Breast epithelium (tissue), 4 donors: ENCODE measurements at regions not wholly inside any gene's neighbourhood (a gene's known extent, or its start where the extent isn't known, plus 50 kb on each side); places are given as distances from the start of the nearest gene placed in this dataset.

Experiments used
- DNase-seq, 2 donors: peaks; one replicate each; pipeline ENCODE4 v3.0.0-alpha.2; 2019; ENCODE audit warnings: low spot score in 2 of 2
- H3K27ac ChIP-seq, 2 donors: fragments of 200-600 bp; sonication (generic) in 1 of 2; one replicate each; pipeline ENCODE4 v1.5.1; 2016 to 2019; ENCODE audit warnings: mild to moderate bottlenecking in 1 of 2
- H3K27me3 ChIP-seq, 2 donors: fragments of 200-600 bp; sonication (generic) in 1 of 2; one replicate each; pipeline versions ENCODE4 v1.5.1 to v1.6.0; 2017 to 2019; ENCODE audit warnings: control low read depth in 1 of 2, mild to moderate bottlenecking in 1 of 2
- H3K36me3 ChIP-seq: fragments of 200-600 bp; one replicate; pipeline ENCODE4 v1.5.1; 2019
- H3K4me1 ChIP-seq, 2 donors: fragments of 200-600 bp; sonication (generic); one replicate each; pipeline ENCODE4 v1.5.1; 2016 to 2019; ENCODE audit warnings: control low read depth in 1 of 2
- H3K4me3 ChIP-seq, 3 donors: fragments of 200-600 bp; sonication (generic); 1 replicate in 2 of 3; 2 replicates in 1 of 3; pipeline ENCODE4 v1.5.1; 2016 to 2019; ENCODE audit warnings: mild to moderate bottlenecking in 3 of 3, moderate library complexity in 2 of 3
- H3K9me3 ChIP-seq, 2 donors: fragments of 200-600 bp; sonication (generic) in 1 of 2; one replicate each; pipeline ENCODE4 v1.5.1; 2016 to 2019; ENCODE audit warnings: control low read depth in 1 of 2
- CTCF ChIP-seq, 3 donors: fragments of 450-650 bp; IDR thresholded peaks; one replicate each; pipeline ENCODE4 v1.5.1; 2016 to 2017; ENCODE audit warnings: antibody characterized with exemption in 3 of 3, mild to moderate bottlenecking in 3 of 3, moderate library complexity in 3 of 3
- POLR2A ChIP-seq: fragments of 450-650 bp; IDR thresholded peaks from one replicate; pipeline ENCODE4 v1.6.1; 2016; ENCODE audit warnings: antibody characterized with exemption, mild to moderate bottlenecking, moderate library complexity
- POLR2AphosphoS5 ChIP-seq, 3 donors: sonication (generic); formaldehyde crosslinking; IDR thresholded peaks; one replicate each; pipeline ENCODE4 v1.6.1; 2017; ENCODE audit warnings: antibody characterized with exemption in 3 of 3
- intact Hi-C: fragments of 100-400 bp; cut with DNase I; formaldehyde crosslinking; loops from one replicate; pipeline ENCODE4 v1.15.1; 2023; ENCODE audit warnings: low total_unique reads

- H3K27me3 ChIP-seq, result no peaks in the 10 kb centered on the region
- H3K4me3 ChIP-seq, result no peak overlapping the region
- intact Hi-C loops, result no loop called here
- H3K27ac ChIP-seq, result no peak overlapping the region
- no peaks in the 10 kb centered on the region for H3K4me1 ChIP-seq
- H3K9me3 ChIP-seq, result no peaks in the 10 kb centered on the region
- no peak for DNase-seq
- no peak for TF ChIP-seq CTCF (IDR thresholded peaks at IDR 0.05)
- no peak for TF ChIP-seq POLR2AphosphoS5 (IDR thresholded peaks at IDR 0.05)
- TF ChIP-seq POLR2A, result no peak
- no peaks in the 10 kb centered on the region for H3K36me3 ChIP-seq
These were observed 407.3 kb downstream of the TMEM135 start for GRCh38 chr11:87444993-87445392.

GRCh38 chr11:87443707-87444106 is 406.0 kb downstream of the TMEM135 start:
- TF ChIP-seq CTCF (IDR thresholded peaks at IDR 0.05), result no peak
- no peak for TF ChIP-seq POLR2AphosphoS5 (IDR thresholded peaks at IDR 0.05)
- no peak for TF ChIP-seq POLR2A
- intact Hi-C loops, result no loop called here
- Histone ChIP-seq H3K4me3 (no peak overlapping the region), H3K27ac (no peak overlapping the region), H3K36me3 (no peaks in the 10 kb centered on the region), H3K4me1 (no peaks in the 10 kb centered on the region), H3K27me3 (no peaks in the 10 kb centered on the region), H3K9me3 (no peaks in the 10 kb centered on the region)
- DNase-seq, result no peak

GRCh38 chr11:87440076-87440770 is 402.5 kb downstream of the TMEM135 start:
- no peak for DNase-seq
- Histone ChIP-seq H3K4me3 (no peak overlapping the region), H3K36me3 (no peaks in the 10 kb centered on the region), H3K9me3 (no peaks in the 10 kb centered on the region), H3K27ac (no peak overlapping the region), H3K27me3 (no peaks in the 10 kb centered on the region), H3K4me1 (no peaks in the 10 kb centered on the region)
- TF ChIP-seq POLR2A (no peak), CTCF (IDR thresholded peaks at IDR 0.05) (no peak), POLR2AphosphoS5 (IDR thresholded peaks at IDR 0.05) (no peak)
- intact Hi-C loops, result no loop called here

GRCh38 chr11:87438416-87438815 is 400.7 kb downstream of the TMEM135 start:
- Histone ChIP-seq H3K27me3 (no peaks in the 10 kb centered on the region), H3K36me3 (no peaks in the 10 kb centered on the region), H3K4me1 (no peaks in the 10 kb centered on the region), H3K9me3 (no peaks in the 10 kb centered on the region), H3K27ac (no peak overlapping the region), H3K4me3 (no peak overlapping the region)
- intact Hi-C loops, result no loop called here
- TF ChIP-seq POLR2A (no peak), CTCF (IDR thresholded peaks at IDR 0.05) (no peak), POLR2AphosphoS5 (IDR thresholded peaks at IDR 0.05) (no peak)
- no peak for DNase-seq

- DNase-seq, result no peak
- Histone ChIP-seq H3K9me3 (no peaks in the 10 kb centered on the region), H3K27me3 (no peaks in the 10 kb centered on the region), H3K36me3 (no peaks in the 10 kb centered on the region), H3K4me1 (no peaks in the 10 kb centered on the region), H3K27ac (no peak overlapping the region), H3K4me3 (no peak overlapping the region)
- intact Hi-C loops, result no loop called here
- no peak for TF ChIP-seq CTCF (IDR thresholded peaks at IDR 0.05)
- no peak for TF ChIP-seq POLR2A
- no peak for TF ChIP-seq POLR2AphosphoS5 (IDR thresholded peaks at IDR 0.05)
These were observed 400.1 kb downstream of the TMEM135 start for GRCh38 chr11:87437844-87438223.
